HG02610 (cell line): ENCODE measurements at regions not wholly inside any gene's neighbourhood (a gene's known extent, or its start where the extent isn't known, plus 50 kb on each side); places are given as distances from the start of the nearest gene placed in this dataset.

Source experiments
- ATAC-seq: cut with Tn5 transposase; IDR thresholded peaks from one replicate; pipeline ENCODE4 v1.9.1; 2021; ENCODE audit warnings: mild to moderate bottlenecking, moderate library complexity; ENCODE audit not compliant: unreplicated experiment

GRCh38 chr11:29012507-29012906 lies 904.3 kb downstream of the METTL15 start:
- no peak for ATAC-seq

- ATAC-seq: no peak
These were observed 901.2 kb downstream of the METTL15 start for GRCh38 chr11:29009426-29009825.

GRCh38 chr11:29008481-29008880 lies 900.3 kb downstream of the METTL15 start:
- ATAC-seq: no peak

- ATAC-seq: no peak
These were observed 898.5 kb downstream of the METTL15 start for GRCh38 chr11:29006668-29007067.

GRCh38 chr11:29005401-29005980 lies 897.3 kb downstream of the METTL15 start:
- no peak for ATAC-seq

- no peak for ATAC-seq
These were observed 894.6 kb downstream of the METTL15 start for GRCh38 chr11:29002816-29003215.

GRCh38 chr11:28999620-29000019 lies 891.4 kb downstream of the METTL15 start:
- peak; percentile 41 for ATAC-seq

- no peak for ATAC-seq
These were observed 884.8 kb downstream of the METTL15 start for GRCh38 chr11:28992996-28993395.

- ATAC-seq: no peak
These were observed 876.0 kb downstream of the METTL15 start for GRCh38 chr11:28984231-28984630.

- no peak for ATAC-seq
These were observed 875.6 kb downstream of the METTL15 start for GRCh38 chr11:28983780-28984179.

- no peak for ATAC-seq
These were observed 873.2 kb downstream of the METTL15 start for GRCh38 chr11:28981381-28981780.

GRCh38 chr11:28976801-28977145 lies 868.6 kb downstream of the METTL15 start:
- ATAC-seq: no peak

GRCh38 chr11:28976012-28976800 lies 868.0 kb downstream of the METTL15 start:
- ATAC-seq: no peak

- no peak for ATAC-seq
These were observed 861.6 kb downstream of the METTL15 start for GRCh38 chr11:28969832-28970231.

- no peak for ATAC-seq
These were observed 858.8 kb downstream of the METTL15 start for GRCh38 chr11:28966951-28967350.

GRCh38 chr11:28965819-28966218 lies 857.6 kb downstream of the METTL15 start:
- ATAC-seq: no peak

- ATAC-seq: no peak
These were observed 856.6 kb downstream of the METTL15 start for GRCh38 chr11:28964811-28965210.

GRCh38 chr11:28963187-28963586 lies 855.0 kb downstream of the METTL15 start:
- ATAC-seq: no peak

GRCh38 chr11:28962502-28962901 lies 854.3 kb downstream of the METTL15 start:
- no peak for ATAC-seq

GRCh38 chr11:28961726-28962125 lies 853.5 kb downstream of the METTL15 start:
- no peak for ATAC-seq

- ATAC-seq: no peak
These were observed 848.3 kb downstream of the METTL15 start for GRCh38 chr11:28956446-28956845.

GRCh38 chr11:28951191-28951590 lies 843.0 kb downstream of the METTL15 start:
- no peak for ATAC-seq

GRCh38 chr11:28939381-28939780 lies 831.2 kb downstream of the METTL15 start:
- no peak for ATAC-seq
